HCT116 (cell line): ENCODE measurements at regions not wholly inside any gene's neighbourhood (a gene's known extent, or its start where the extent isn't known, plus 50 kb on each side); places are given as distances from the start of the nearest gene placed in this dataset.

Experiments used
- ATF3 ChIP-seq: IDR thresholded peaks from 2 replicates; pipeline ENCODE4 v1.6.1; 2012
- CBX3 ChIP-seq: IDR thresholded peaks from 2 replicates; pipeline ENCODE4 v1.6.1; 2012; ENCODE audit warnings: low read depth
- CTCF ChIP-seq, 3 experiments: fragments of 200-600 bp in 1 of 3; sonication (generic) in 1 of 3; IDR thresholded peaks in 2 of 3; conservative IDR thresholded peaks in 1 of 3; 2 replicates each; pipeline ENCODE4 v1.5.1; 2012 to 2017; ENCODE audit warnings: low read depth in 2 of 3, low read length in 2 of 3, antibody characterized with exemption in 1 of 3, borderline replicate concordance in 1 of 3, control low read depth in 1 of 3, mild to moderate bottlenecking in 1 of 3, mixed read lengths in 1 of 3, mixed run types in 1 of 3, moderate library complexity in 1 of 3; ENCODE audit not compliant: insufficient read depth in 1 of 3
- EZH2 ChIP-seq: fragments of 200-600 bp; sonication (generic); IDR thresholded peaks from 2 replicates; pipeline ENCODE4 v1.6.1; 2017; ENCODE audit warnings: antibody characterized with exemption, mixed run types
- EZH2phosphoT487 ChIP-seq: fragments of 200-600 bp; IDR thresholded peaks from 2 replicates; pipeline ENCODE4 v1.6.1; 2018; ENCODE audit warnings: antibody characterized with exemption, borderline replicate concordance
- POLR2A ChIP-seq: IDR thresholded peaks from 2 replicates; pipeline ENCODE4 v1.7.0; 2011; ENCODE audit warnings: borderline replicate concordance; ENCODE audit not compliant: insufficient read depth, insufficient read length; ENCODE audit errors: extremely low read depth
- RAD21 ChIP-seq: IDR thresholded peaks from 2 replicates; pipeline ENCODE4 v1.6.1; 2012; ENCODE audit warnings: low read depth, mild to moderate bottlenecking
- REST ChIP-seq: IDR thresholded peaks from 2 replicates; pipeline ENCODE4 v1.6.1; 2012; ENCODE audit warnings: low read depth
- SIN3A ChIP-seq: IDR thresholded peaks from 2 replicates; pipeline ENCODE4 v1.6.1; 2012; ENCODE audit warnings: low read depth
- SP1 ChIP-seq: IDR thresholded peaks from 2 replicates; pipeline ENCODE4 v1.6.1; 2012; ENCODE audit warnings: low read depth
- ZBTB33 ChIP-seq: IDR thresholded peaks from 2 replicates; pipeline ENCODE4 v1.6.1; 2011; ENCODE audit warnings: mild to moderate bottlenecking, low read length, moderate library complexity; ENCODE audit not compliant: insufficient replicate concordance; ENCODE audit errors: extremely low read depth
- ZFX ChIP-seq: fragments of 450-650 bp; IDR thresholded peaks from 2 replicates; pipeline ENCODE4 v1.6.1; 2017
- ZNF274 ChIP-seq: fragments of 200-500 bp; sonication (Bioruptor generic); IDR thresholded peaks from 2 replicates; pipeline ENCODE4 v1.6.1; 2014; ENCODE audit warnings: mild to moderate bottlenecking, low read depth, low read length, inconsistent platforms

GRCh38 chr3:6112546-6112945, 748.4 kb upstream of the GRM7 start:
- TF ChIP-seq POLR2A = no peak
- TF ChIP-seq ATF3 = no peak
- no peak for TF ChIP-seq EZH2
- TF ChIP-seq ZNF274 = no peak
- no peak for TF ChIP-seq CTCF (IDR thresholded peaks at IDR 0.05 in 2 of 3, conservative IDR thresholded peaks at IDR 0.05 in 1 of 3; ENCODE audit: borderline replicate concordance in 1 of 3, insufficient read depth in 1 of 3, low read depth in 2 of 3, low read length in 2 of 3)
- TF ChIP-seq CBX3 = no peak
- TF ChIP-seq EZH2phosphoT487 = no peak
- no peak for TF ChIP-seq SIN3A
- no peak for TF ChIP-seq REST
- TF ChIP-seq RAD21 = no peak
- TF ChIP-seq ZBTB33 = no peak
- TF ChIP-seq ZFX = no peak
- TF ChIP-seq SP1 = no peak
